ENCODE measurements at regions not wholly inside any gene's neighbourhood (a gene's known extent, or its start where the extent isn't known, plus 50 kb on each side); places are given as distances from the start of the nearest gene placed in this dataset.

DNA sequence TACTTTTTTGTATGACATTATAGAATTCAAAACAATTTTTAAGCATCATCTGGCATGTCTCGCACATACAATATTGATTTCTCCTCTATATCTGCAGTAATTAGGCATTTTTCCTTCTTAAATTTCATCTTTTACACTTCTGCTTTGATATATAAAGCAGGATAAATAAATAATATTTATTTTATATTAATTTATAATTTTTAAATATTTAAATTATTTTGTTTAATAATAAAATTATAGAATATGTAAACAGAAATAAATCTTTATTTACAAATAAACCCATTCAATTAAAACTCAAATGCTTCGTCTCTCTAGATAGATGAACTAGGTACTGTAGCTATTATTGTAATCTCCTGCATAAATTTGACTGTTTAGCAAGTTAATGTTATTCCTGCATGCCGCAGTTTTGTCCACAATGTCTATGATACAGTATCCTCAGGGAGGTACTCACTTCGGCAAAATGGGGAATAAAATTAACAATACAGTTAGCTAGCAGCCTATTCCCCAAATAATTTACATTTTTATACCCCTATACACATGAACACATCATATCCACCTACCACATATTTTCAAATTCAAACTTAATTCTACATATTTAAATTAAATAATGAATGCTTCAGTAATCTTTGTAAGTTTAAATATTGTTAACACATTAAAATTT lies 473.6 kb upstream of the SLC10A2 start:
- no peaks in the 10 kb centered on the region for H3F3A ChIP-seq (ENCODE audit: insufficient read depth, low read length)
- H3K27me3 ChIP-seq (ENCODE audit: insufficient read depth, low read length): no peaks in the 10 kb centered on the region
- H3K4me3 ChIP-seq (ENCODE audit: low read depth, low read length, poor library complexity, severe bottlenecking): no peak overlapping the region
- H3K9me2 ChIP-seq (ENCODE audit: low read depth, low read length): no peaks in the 10 kb centered on the region
- no peak overlapping the region for H3K9ac ChIP-seq (ENCODE audit: low read length)
- H3K4me1 ChIP-seq (ENCODE audit: insufficient read depth, low read length, severe bottlenecking): no peaks in the 10 kb centered on the region
- 0 out of 2 replicates have a peak, but pooled peaks cover 3% of the 10 kb centered on the region for H3K9me3 ChIP-seq (ENCODE audit: low read length)
- H3K4me2 ChIP-seq (ENCODE audit: low read length): no peak overlapping the region
- H3K36me3 ChIP-seq (ENCODE audit: insufficient read depth, low read length): no peaks in the 10 kb centered on the region
- no peak overlapping the region for H2AFZ ChIP-seq (ENCODE audit: low read length)
- H4K20me1 ChIP-seq (ENCODE audit: insufficient read depth, low read length): no peaks in the 10 kb centered on the region
- no peaks in the 10 kb centered on the region for H3K79me2 ChIP-seq (ENCODE audit: insufficient read depth, low read length)
- TF ChIP-seq EZH2 (IDR thresholded peaks at IDR 0.05; ENCODE audit: borderline replicate concordance, low read length): no peak
- TF ChIP-seq, protein P1, sequence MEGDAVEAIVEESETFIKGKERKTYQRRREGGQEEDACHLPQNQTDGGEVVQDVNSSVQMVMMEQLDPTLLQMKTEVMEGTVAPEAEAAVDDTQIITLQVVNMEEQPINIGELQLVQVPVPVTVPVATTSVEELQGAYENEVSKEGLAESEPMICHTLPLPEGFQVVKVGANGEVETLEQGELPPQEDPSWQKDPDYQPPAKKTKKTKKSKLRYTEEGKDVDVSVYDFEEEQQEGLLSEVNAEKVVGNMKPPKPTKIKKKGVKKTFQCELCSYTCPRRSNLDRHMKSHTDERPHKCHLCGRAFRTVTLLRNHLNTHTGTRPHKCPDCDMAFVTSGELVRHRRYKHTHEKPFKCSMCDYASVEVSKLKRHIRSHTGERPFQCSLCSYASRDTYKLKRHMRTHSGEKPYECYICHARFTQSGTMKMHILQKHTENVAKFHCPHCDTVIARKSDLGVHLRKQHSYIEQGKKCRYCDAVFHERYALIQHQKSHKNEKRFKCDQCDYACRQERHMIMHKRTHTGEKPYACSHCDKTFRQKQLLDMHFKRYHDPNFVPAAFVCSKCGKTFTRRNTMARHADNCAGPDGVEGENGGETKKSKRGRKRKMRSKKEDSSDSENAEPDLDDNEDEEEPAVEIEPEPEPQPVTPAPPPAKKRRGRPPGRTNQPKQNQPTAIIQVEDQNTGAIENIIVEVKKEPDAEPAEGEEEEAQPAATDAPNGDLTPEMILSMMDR (IDR thresholded peaks at IDR 0.05; ENCODE audit: low read length): no peak
- H3K27ac ChIP-seq (ENCODE audit: low read depth, low read length, poor library complexity, severe bottlenecking): no peak overlapping the region

DNA sequence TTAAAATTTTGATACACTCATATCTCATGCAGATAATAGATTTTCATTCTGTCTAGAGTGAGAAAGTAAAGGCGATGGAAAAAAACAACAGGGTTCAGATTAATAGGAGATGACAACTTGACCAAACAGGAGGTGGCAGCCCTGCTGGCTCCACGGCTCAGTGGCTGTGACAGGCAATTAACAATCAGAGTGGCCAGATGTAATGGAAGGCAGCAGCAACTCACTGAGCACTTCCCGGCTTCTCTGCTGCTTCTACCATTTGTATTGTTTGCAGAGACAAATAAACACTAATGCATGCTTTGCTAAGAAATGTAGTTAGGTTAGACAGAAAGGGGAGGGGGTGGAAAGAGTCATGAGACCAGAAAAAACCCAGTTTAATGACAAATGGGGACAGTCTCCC lies 473.0 kb upstream of the SLC10A2 start:
- Histone ChIP-seq H3F3A (ENCODE audit: insufficient read depth, low read length) (no peaks in the 10 kb centered on the region), H3K9ac (ENCODE audit: low read length) (no peak overlapping the region), H2AFZ (ENCODE audit: low read length) (no peak overlapping the region), H3K9me2 (ENCODE audit: low read depth, low read length) (no peaks in the 10 kb centered on the region), H3K79me2 (ENCODE audit: insufficient read depth, low read length) (no peaks in the 10 kb centered on the region), H3K4me3 (ENCODE audit: low read depth, low read length, poor library complexity, severe bottlenecking) (no peak overlapping the region), H3K36me3 (ENCODE audit: insufficient read depth, low read length) (no peaks in the 10 kb centered on the region), H3K4me1 (ENCODE audit: insufficient read depth, low read length, severe bottlenecking) (no peaks in the 10 kb centered on the region), H4K20me1 (ENCODE audit: insufficient read depth, low read length) (no peaks in the 10 kb centered on the region), H3K27me3 (ENCODE audit: insufficient read depth, low read length) (no peaks in the 10 kb centered on the region), H3K4me2 (ENCODE audit: low read length) (no peak overlapping the region), H3K9me3 (ENCODE audit: low read length) (0 out of 2 replicates have a peak, but pooled peaks cover 3% of the 10 kb centered on the region), H3K27ac (ENCODE audit: low read depth, low read length, poor library complexity, severe bottlenecking) (no peak overlapping the region)
- no peak for TF ChIP-seq EZH2 (IDR thresholded peaks at IDR 0.05; ENCODE audit: borderline replicate concordance, low read length)
- TF ChIP-seq, protein P1 (IDR thresholded peaks at IDR 0.05; ENCODE audit: low read length): no peak

DNA sequence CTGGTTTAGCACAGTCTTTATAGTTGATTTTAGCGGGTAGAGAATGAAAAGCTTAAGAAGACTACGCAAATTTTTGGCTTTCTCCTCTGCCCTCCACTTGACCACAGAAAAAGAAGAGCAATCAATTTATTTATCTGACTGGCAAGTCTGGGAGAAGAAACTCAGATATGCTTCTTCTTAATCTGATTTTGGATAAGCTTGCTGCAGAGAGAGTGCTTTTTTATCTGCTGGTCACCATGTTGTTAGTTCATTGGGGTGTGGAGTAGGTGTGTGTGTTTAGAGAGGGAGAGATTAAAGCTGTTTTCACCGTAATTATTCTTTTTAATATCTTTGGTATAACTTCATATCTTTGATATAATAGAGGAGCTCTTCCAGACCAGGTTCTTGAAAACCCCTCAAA lies 471.4 kb upstream of the SLC10A2 start:
- Histone ChIP-seq H4K20me1 (ENCODE audit: insufficient read depth, low read length) (no peaks in the 10 kb centered on the region), H3F3A (ENCODE audit: insufficient read depth, low read length) (no peaks in the 10 kb centered on the region), H3K9me3 (ENCODE audit: low read length) (no peaks in the 10 kb centered on the region), H3K9ac (ENCODE audit: low read length) (no peak overlapping the region), H3K36me3 (ENCODE audit: insufficient read depth, low read length) (no peaks in the 10 kb centered on the region), H3K4me2 (ENCODE audit: low read length) (no peak overlapping the region), H2AFZ (ENCODE audit: low read length) (no peak overlapping the region), H3K27me3 (ENCODE audit: insufficient read depth, low read length) (no peaks in the 10 kb centered on the region), H3K4me3 (ENCODE audit: low read depth, low read length, poor library complexity, severe bottlenecking) (no peak overlapping the region), H3K27ac (ENCODE audit: low read depth, low read length, poor library complexity, severe bottlenecking) (no peak overlapping the region), H3K4me1 (ENCODE audit: insufficient read depth, low read length, severe bottlenecking) (no peaks in the 10 kb centered on the region), H3K9me2 (ENCODE audit: low read depth, low read length) (no peaks in the 10 kb centered on the region), H3K79me2 (ENCODE audit: insufficient read depth, low read length) (no peaks in the 10 kb centered on the region)
- TF ChIP-seq, protein P1 (IDR thresholded peaks at IDR 0.05; ENCODE audit: low read length): no peak
- no peak for TF ChIP-seq EZH2 (IDR thresholded peaks at IDR 0.05; ENCODE audit: borderline replicate concordance, low read length)
